22Rv1 (cell line): ENCODE measurements at regions not wholly inside any gene's neighbourhood (a gene's known extent, or its start where the extent isn't known, plus 50 kb on each side); places are given as distances from the start of the nearest gene placed in this dataset.

Experiments
- H3K27ac ChIP-seq: fragments of 450-650 bp; 2 replicates; pipeline ENCODE4 v1.5.1; 2017
- ZFX ChIP-seq: fragments of 450-650 bp; IDR thresholded peaks from 2 replicates; pipeline ENCODE4 v1.6.1; 2017; ENCODE audit warnings: antibody characterized with exemption, borderline replicate concordance
- TF ChIP-seq, protein P1 (sequence below): fragments of 450-650 bp; IDR thresholded peaks from 2 replicates; pipeline ENCODE4 v1.5.1; 2017; ENCODE audit warnings: mild to moderate bottlenecking

DNA sequence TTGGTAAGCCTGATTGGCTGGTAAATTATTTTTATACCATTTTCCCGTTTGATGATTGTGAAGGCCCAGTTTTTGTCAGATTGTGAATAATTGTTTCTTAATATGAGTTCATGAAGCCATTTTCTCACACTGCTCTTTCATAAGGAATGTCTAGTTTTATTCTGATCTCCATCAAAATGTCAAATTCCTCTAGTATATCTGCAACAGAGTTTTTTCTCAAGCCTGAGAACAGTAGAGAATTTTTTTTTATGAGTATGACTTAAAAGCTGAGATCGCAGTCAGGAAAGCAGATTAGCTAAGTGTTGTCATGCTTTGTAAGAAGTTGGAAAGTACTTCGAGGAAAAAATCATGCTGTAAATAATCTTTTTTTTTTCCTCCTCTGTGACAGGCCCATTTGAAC lies 484.9 kb upstream of the ATP2B1 start:
- H3K27ac ChIP-seq: no peak overlapping the region
- TF ChIP-seq, protein P1, sequence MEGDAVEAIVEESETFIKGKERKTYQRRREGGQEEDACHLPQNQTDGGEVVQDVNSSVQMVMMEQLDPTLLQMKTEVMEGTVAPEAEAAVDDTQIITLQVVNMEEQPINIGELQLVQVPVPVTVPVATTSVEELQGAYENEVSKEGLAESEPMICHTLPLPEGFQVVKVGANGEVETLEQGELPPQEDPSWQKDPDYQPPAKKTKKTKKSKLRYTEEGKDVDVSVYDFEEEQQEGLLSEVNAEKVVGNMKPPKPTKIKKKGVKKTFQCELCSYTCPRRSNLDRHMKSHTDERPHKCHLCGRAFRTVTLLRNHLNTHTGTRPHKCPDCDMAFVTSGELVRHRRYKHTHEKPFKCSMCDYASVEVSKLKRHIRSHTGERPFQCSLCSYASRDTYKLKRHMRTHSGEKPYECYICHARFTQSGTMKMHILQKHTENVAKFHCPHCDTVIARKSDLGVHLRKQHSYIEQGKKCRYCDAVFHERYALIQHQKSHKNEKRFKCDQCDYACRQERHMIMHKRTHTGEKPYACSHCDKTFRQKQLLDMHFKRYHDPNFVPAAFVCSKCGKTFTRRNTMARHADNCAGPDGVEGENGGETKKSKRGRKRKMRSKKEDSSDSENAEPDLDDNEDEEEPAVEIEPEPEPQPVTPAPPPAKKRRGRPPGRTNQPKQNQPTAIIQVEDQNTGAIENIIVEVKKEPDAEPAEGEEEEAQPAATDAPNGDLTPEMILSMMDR: no peak
- no peak for TF ChIP-seq ZFX

DNA sequence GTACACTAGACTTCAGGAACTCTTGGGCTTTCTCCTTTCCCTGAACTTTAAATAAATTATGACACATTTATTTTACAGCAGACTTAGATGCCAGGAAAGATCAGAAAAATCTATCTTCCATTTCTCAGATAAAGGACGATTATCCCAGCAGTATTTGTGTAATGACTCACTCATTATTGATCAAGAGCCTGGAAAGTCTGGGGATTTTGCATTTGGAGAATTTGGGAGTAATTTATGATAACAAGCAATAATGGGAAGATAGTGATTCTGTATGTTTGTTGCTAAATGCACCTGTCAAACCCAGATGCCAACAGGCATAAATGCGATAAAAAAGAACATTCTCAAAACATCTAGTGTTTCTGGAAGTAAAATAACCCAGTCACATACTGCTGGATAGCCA lies 480.2 kb upstream of the ATP2B1 start:
- TF ChIP-seq ZFX: no peak
- TF ChIP-seq, protein P1: no peak
- no peak overlapping the region for H3K27ac ChIP-seq

DNA sequence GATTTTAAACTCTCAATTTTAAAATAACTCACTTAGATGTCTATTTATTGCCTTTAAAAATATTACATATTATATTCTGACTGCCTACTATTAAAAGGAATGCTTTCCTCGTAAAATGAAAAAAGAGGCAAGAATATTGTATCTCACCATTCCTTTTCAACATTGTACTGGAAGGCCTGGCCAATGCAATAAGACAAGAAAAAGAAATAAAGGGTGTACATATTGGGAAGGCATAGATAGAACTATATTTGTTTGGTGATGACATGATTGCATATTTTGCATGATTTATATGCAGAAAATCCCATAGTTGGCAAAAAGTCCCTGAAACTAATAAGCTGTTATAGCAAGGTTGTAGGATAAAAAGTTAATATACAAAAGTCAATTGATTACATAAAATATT lies 474.6 kb upstream of the ATP2B1 start:
- no peak overlapping the region for H3K27ac ChIP-seq
- TF ChIP-seq, protein P1: no peak
- TF ChIP-seq ZFX: no peak

DNA sequence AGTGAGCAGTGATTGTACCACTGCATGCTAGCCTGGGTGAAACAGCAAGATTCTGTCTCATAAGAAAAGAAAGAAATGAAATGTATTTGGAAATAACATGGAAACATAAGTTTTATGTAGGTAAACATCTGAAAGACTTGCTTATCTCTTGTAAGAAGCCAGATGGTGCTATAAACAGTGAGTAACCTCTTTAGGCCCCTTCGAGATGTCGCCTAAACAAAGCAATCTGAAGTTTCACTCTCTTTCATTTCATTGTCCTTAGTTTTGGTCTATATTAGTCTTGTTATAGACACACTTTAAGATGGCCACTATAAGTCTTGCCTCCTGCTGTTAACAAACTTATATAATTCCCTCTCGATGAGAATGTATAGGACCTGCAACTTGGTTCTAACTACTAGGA lies 472.6 kb upstream of the ATP2B1 start:
- H3K27ac ChIP-seq: no peak overlapping the region
- TF ChIP-seq ZFX: no peak
- TF ChIP-seq, protein P1: no peak

DNA sequence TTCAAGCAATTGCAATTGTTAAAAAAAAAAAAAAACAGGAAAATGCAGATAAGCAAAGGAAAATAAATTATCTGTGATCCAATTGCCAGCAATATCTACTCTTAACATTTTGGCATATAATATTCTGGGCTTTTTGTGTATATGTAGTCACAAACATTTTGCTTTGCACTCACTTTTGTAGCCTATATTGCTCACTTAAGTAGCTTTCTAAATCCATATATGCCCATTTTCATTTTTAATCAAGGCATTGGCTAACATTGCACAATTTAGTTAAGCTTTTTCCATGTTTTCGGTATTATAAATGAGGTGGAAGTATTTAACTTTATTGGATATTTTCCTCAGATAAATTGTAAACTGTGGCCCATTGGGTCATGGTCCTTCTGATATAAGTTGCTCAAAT lies 466.3 kb upstream of the ATP2B1 start:
- TF ChIP-seq, protein P1: no peak
- no peak for TF ChIP-seq ZFX
- H3K27ac ChIP-seq: no peak overlapping the region

DNA sequence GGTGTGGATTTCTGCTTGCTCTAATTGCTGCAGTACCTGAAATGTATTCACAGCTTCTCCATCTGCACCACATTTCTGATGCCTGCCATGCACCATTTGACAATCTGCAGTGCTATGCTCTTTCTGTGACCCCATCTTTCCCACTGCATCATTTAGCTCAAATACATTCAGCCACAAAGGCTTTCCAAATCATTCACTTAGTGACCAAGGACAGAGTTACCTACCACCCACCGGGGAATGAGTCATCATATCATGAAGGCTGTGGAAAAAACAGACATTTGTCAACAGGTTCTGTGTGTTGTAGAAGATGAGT lies 465.5 kb upstream of the ATP2B1 start:
- TF ChIP-seq, protein P1: no peak
- H3K27ac ChIP-seq: no peak overlapping the region

DNA sequence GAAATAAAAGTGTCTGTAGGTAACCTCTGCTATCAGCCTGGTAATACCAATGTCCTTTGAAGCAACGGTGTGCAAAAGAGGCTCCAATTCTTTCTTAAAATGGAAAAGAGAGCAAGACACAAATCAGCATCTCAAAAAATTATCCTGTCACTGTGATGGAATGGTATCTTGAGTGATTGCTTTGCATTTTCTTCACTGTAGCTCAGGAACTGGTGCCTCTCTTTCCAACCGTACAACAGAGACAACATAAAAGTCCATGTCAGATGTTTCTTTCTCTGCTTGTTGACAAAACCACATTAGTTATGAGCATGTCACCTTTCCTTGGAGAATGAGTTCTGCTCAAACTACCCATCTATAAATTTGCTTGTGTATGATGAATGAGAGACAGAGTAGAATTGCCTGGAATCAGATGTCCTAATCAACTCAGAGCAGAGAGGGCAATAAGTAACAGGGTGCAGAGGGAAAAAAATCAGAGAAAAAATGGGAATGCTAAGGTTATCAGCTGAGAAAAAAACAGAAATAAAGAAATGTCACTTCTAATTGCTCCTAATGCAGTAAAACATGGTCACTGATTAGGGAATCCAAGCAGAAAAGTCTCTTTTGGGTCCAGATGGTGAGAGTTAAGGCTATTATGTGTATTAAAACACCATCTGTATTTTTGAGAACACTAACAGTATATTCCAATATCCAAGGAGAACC lies 465.0 kb upstream of the ATP2B1 start:
- H3K27ac ChIP-seq: no peak overlapping the region
- TF ChIP-seq, protein P1: no peak
- no peak for TF ChIP-seq ZFX
